Left ventricle myocardium inferior (tissue), 1 donor: ENCODE measurements at regions not wholly inside any gene's neighbourhood (a gene's known extent, or its start where the extent isn't known, plus 50 kb on each side); places are given as distances from the start of the nearest gene placed in this dataset.

Source experiments
- DNase-seq: peaks from one replicate; pipeline ENCODE4 v3.0.0-alpha.2; 2020
- H3K27ac ChIP-seq: fragments of 200-600 bp; replicated peaks from 2 replicates; pipeline ENCODE4 v1.8.0; 2021
- H3K27me3 ChIP-seq: fragments of 200-600 bp; 2 replicates; pipeline ENCODE4 v1.8.0; 2021; ENCODE audit warnings: low read depth
- H3K36me3 ChIP-seq: fragments of 200-600 bp; 2 replicates; pipeline ENCODE4 v1.8.0; 2021
- H3K4me1 ChIP-seq: fragments of 200-600 bp; 2 replicates; pipeline ENCODE4 v1.8.0; 2021
- H3K4me3 ChIP-seq: fragments of 200-600 bp; 2 replicates; pipeline ENCODE4 v1.8.0; 2021; ENCODE audit warnings: mild to moderate bottlenecking, moderate library complexity
- H3K9me3 ChIP-seq: fragments of 200-600 bp; replicated peaks from 2 replicates; pipeline ENCODE4 v1.8.0; 2021
- intact Hi-C: fragments of 100-400 bp; cut with micrococcal nuclease; formaldehyde crosslinking; loops from one replicate; pipeline ENCODE4 v1.11.0; 2022
- TF ChIP-seq, protein P1 (sequence below): fragments of 200-600 bp; IDR thresholded peaks from 2 replicates; pipeline ENCODE4 v1.8.0; 2021; ENCODE audit warnings: antibody characterized with exemption, mild to moderate bottlenecking, borderline replicate concordance
- donor health status: DM: no; HTN: yes; CAD: no; lungs with severe emphysema.

DNA sequence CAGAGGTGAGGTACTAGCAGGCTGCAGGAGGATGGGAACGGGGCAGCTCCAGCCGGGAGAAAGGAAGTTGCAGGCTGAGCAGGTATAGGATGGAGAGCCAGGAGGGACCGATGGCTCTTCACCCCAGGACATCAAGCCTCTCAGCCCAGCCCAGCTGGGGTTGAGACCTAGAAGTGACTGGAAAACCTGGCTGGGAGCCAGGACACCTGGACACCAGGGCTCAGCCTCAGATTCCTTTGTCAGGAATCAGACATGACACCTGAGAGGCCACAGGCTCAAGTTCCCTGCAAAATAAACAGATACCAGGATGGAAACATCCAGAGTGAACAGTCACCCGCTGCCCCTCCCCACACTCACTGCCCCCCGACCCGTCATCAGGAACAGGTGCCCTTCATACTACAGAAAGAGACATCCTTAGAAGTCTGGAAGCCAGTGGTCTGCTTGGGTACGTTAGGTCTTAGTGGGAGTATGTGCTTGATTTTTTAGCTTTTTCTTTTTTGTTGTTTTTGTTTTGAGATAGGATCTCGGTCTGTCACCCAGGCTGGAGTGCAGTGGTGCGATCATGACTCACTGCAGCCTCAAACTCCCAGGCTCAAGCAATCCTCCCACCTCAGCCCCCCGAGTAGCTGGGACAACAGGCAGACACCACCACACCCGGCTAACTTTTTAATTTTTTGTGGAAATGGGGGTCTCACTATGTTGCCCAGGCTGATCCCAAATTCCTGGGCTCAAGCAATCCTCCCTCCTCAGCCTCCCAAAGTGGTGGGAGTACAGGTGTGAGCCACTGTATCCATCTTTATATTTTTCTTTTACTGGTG lies 74.5 kb upstream of the CALM2 start:
- no peak overlapping the region for H3K27ac ChIP-seq
- TF ChIP-seq, protein P1, sequence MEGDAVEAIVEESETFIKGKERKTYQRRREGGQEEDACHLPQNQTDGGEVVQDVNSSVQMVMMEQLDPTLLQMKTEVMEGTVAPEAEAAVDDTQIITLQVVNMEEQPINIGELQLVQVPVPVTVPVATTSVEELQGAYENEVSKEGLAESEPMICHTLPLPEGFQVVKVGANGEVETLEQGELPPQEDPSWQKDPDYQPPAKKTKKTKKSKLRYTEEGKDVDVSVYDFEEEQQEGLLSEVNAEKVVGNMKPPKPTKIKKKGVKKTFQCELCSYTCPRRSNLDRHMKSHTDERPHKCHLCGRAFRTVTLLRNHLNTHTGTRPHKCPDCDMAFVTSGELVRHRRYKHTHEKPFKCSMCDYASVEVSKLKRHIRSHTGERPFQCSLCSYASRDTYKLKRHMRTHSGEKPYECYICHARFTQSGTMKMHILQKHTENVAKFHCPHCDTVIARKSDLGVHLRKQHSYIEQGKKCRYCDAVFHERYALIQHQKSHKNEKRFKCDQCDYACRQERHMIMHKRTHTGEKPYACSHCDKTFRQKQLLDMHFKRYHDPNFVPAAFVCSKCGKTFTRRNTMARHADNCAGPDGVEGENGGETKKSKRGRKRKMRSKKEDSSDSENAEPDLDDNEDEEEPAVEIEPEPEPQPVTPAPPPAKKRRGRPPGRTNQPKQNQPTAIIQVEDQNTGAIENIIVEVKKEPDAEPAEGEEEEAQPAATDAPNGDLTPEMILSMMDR, result no peak

DNA sequence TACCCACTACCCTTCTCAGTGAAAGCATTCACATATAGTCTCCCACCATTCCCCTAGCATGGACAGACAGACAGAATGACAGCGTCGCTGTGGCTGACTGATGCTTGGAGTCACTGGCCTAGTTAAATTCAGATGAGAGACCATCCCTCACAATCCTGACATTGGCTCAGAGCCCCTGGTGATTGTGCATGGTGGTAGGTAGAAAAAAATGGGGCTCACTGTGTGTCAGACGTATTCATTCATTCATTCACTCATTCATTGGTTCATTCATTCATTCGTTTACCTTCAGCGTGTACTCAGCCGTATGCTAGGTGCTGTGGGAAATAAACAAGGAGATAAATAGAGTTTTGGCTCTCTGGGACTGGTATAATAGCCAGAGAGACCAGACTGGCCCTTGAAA lies 73.6 kb upstream of the CALM2 start:
- H3K9me3 ChIP-seq, result no peaks in the 10 kb centered on the region
- no peak for DNase-seq
- TF ChIP-seq, protein P1, result no peak
- H3K4me1 ChIP-seq, result no peaks in the 10 kb centered on the region
- no peaks in the 10 kb centered on the region for H3K36me3 ChIP-seq
- H3K4me3 ChIP-seq, result no peak overlapping the region
- intact Hi-C loops, result no loop called here
- no peaks in the 10 kb centered on the region for H3K27me3 ChIP-seq
- H3K27ac ChIP-seq, result no peak overlapping the region

More for the DNA sequence above, 74.5 kb upstream of the CALM2 start:
- H3K4me3 ChIP-seq, result no peak overlapping the region
- H3K36me3 ChIP-seq, result no peaks in the 10 kb centered on the region
- intact Hi-C loops, result no loop called here
- H3K27me3 ChIP-seq, result no peaks in the 10 kb centered on the region
- H3K9me3 ChIP-seq, result no peaks in the 10 kb centered on the region
- DNase-seq, result no peak
- H3K4me1 ChIP-seq, result no peaks in the 10 kb centered on the region

DNA sequence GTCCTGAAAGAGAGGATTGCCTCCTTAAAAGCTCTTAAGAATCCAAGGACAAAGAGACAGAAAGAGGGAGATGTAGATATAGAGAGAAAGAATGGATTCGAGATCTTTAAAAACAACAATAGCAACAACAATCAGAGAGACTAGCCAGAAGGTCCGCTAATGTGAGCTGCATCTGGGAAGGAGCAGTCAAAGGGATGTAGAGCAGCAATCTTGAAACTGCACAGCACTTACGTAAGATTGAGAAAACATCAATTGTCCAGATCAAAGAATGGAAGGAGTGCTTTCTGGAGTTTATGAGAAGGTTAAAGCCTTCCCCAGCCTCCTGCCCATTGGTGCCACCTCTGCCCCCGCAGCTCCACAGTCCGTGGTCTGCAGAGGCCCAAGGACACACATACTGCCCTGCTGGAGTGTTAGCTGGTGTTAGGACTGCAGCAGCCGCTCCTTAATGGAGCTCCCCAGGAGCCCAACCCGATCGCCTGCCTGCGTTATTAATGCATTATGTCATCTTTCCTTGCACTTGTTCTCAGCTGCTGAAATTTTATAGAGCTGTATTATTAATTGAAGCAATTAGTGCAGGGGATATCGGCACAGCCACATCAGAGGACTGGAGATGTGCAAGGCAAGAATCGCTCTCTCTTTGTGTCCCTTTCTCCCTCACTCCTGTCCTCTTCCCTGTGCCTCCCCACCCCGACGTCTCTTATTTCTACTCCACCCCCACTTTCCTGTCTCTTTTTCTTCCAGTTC lies 73.0 kb upstream of the CALM2 start:
- Histone ChIP-seq H3K27me3 (no peaks in the 10 kb centered on the region), H3K36me3 (no peaks in the 10 kb centered on the region), H3K4me1 (no peaks in the 10 kb centered on the region), H3K4me3 (no peak overlapping the region), H3K27ac (no peak overlapping the region), H3K9me3 (no peaks in the 10 kb centered on the region)
- no peak for DNase-seq
- intact Hi-C loops, result no loop called here
- TF ChIP-seq, protein P1, result no peak

DNA sequence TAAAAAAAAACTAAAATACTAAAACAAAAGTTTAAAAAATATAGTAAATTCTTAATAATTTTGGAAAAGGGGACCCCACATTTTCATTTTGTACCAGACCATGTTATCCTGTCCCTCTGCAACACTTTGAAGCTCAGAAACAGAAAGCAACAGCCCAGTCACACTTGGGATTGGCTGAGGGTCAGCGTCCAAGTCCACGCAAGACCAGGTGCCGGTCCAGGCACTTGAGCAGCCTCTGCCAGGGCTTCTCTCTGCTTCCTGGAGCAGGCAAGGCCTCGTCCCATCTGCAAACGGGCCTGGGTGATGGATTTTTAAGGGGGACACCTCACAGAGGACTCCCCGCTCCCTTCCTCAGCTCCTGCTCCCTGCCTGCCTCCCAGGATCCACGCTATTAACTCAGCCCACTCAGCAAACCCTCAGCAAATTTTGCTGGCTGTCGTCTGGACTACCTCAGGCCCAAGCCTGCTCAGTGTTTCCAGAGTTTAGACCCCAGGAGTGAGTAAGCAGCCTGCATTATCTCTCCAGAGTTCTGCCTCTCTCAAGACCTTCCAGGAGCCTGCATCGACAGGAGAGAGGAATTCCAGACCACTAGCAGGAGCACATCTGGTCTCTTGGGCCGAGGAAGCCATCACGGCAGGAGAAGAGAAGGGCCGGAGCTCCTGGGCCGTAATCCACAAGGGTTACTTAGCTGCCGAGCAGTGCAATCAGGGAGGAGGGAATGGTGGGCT lies 67.4 kb upstream of the CALM2 start:
- DNase-seq, result no peak
- H3K36me3 ChIP-seq, result no peaks in the 10 kb centered on the region
- no peaks in the 10 kb centered on the region for H3K27me3 ChIP-seq
- no peaks in the 10 kb centered on the region for H3K4me1 ChIP-seq
- H3K9me3 ChIP-seq, result no peaks in the 10 kb centered on the region
- no peak overlapping the region for H3K4me3 ChIP-seq
- intact Hi-C loops, result no loop called here
- no peak overlapping the region for H3K27ac ChIP-seq
- TF ChIP-seq, protein P1, result no peak

DNA sequence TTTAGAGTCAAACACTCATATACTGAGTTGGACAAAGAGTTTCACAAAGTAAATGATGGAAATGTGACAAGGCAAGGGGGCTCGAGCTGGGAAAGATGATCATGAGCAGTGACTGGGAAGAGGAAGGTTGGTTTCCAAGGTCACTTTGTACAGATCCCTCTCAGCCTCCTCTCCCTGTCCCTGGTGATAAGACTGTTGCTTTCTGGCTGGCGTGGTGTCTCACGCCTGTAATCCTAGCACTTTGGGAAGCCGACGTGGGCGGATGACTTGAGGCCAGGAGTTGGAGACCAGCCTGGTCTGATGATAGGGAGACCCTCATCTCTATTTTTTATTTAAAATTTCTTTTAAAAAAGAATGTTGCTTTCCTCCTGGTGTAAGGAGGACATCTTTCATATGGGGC lies 65.4 kb upstream of the CALM2 start:
- DNase-seq, result no peak
- intact Hi-C loops, result no loop called here

More for the DNA sequence above, 65.4 kb upstream of the CALM2 start:
- H3K27ac ChIP-seq, result no peak overlapping the region
- no peaks in the 10 kb centered on the region for H3K9me3 ChIP-seq
- no peaks in the 10 kb centered on the region for H3K27me3 ChIP-seq
- H3K4me1 ChIP-seq, result peaks cover 14% of the 10 kb centered on the region
- TF ChIP-seq, protein P1, result no peak
- no peak overlapping the region for H3K4me3 ChIP-seq
- no peaks in the 10 kb centered on the region for H3K36me3 ChIP-seq
